ENCODE measurements at regions not wholly inside any gene's neighbourhood (a gene's known extent, or its start where the extent isn't known, plus 50 kb on each side); places are given as distances from the start of the nearest gene placed in this dataset.

DNA sequence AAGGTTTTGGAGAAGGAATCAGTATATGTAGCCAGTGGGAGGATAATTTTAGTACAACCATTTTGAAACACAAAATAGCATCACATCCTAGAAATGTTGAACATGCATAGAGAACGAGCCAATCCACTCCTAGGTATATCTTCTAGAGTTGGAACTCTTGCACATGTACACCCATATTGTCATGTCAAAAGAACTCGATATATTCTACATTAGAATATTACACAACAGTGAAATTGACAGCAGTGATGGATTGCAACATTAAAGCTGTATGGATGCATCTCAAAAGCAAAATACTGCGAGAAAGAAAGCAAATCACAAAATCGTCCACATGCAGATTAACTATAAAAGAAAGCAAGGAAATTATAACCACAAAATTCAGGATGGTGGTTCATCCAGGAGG, 159.3 kb upstream of the NEBL start:
- Histone ChIP-seq H3K27ac (no peak overlapping the region), H3K4me2 (no peak overlapping the region), H3K4me1 (replicated peaks; ENCODE audit: insufficient read depth) (no peaks in the 10 kb centered on the region), H3K27me3 (ENCODE audit: insufficient read depth, low read depth) (no peaks in the 10 kb centered on the region), H3F3A (ENCODE audit: insufficient read depth, low read depth) (no peaks in the 10 kb centered on the region), H3K4me3 (no peak overlapping the region), H3K79me2 (ENCODE audit: low read depth) (no peaks in the 10 kb centered on the region), H3K9me3 (ENCODE audit: insufficient read depth, low read depth) (no peaks in the 10 kb centered on the region), H2AFZ (no peak overlapping the region), H4K20me1 (ENCODE audit: insufficient read depth) (no peaks in the 10 kb centered on the region), H3K36me3 (ENCODE audit: low read depth) (no peaks in the 10 kb centered on the region), H3K9me2 (ENCODE audit: insufficient read depth) (no peaks in the 10 kb centered on the region)
- no peak for DNase-seq
- intact Hi-C loops (cut with micrococcal nuclease; ENCODE audit: unreplicated experiment): no loop called here
- CTCF ChIA-PET: no interaction called here
- TF ChIP-seq EZH2 (IDR thresholded peaks at IDR 0.05; ENCODE audit: low read depth): no peak
- TF ChIP-seq, protein P1, sequence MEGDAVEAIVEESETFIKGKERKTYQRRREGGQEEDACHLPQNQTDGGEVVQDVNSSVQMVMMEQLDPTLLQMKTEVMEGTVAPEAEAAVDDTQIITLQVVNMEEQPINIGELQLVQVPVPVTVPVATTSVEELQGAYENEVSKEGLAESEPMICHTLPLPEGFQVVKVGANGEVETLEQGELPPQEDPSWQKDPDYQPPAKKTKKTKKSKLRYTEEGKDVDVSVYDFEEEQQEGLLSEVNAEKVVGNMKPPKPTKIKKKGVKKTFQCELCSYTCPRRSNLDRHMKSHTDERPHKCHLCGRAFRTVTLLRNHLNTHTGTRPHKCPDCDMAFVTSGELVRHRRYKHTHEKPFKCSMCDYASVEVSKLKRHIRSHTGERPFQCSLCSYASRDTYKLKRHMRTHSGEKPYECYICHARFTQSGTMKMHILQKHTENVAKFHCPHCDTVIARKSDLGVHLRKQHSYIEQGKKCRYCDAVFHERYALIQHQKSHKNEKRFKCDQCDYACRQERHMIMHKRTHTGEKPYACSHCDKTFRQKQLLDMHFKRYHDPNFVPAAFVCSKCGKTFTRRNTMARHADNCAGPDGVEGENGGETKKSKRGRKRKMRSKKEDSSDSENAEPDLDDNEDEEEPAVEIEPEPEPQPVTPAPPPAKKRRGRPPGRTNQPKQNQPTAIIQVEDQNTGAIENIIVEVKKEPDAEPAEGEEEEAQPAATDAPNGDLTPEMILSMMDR (conservative IDR thresholded peaks at IDR 0.05): no peak
- POLR2A ChIA-PET (ENCODE audit: unreplicated experiment): no interaction called here
- BruUV-seq (replicated peaks): no TSS peak

GRCh38 chr10:21055339-21056135, 158.4 kb upstream of the NEBL start:
- ChIA-PET CTCF (no interaction called here), POLR2A (ENCODE audit: unreplicated experiment) (no interaction called here)
- no peaks in the 10 kb centered on the region for H3K79me2 ChIP-seq (ENCODE audit: low read depth)
- intact Hi-C loops (cut with micrococcal nuclease; ENCODE audit: unreplicated experiment): no loop called here
- no peak overlapping the region for H3K4me2 ChIP-seq
- H3K4me3 ChIP-seq: no peak overlapping the region
- H3F3A ChIP-seq (ENCODE audit: insufficient read depth, low read depth): no peaks in the 10 kb centered on the region
- TF ChIP-seq, protein P1 (conservative IDR thresholded peaks at IDR 0.05): no peak
- no peak for TF ChIP-seq EZH2 (IDR thresholded peaks at IDR 0.05; ENCODE audit: low read depth)
- no peak overlapping the region for H2AFZ ChIP-seq
- H3K27ac ChIP-seq: no peak overlapping the region
- no peaks in the 10 kb centered on the region for H3K36me3 ChIP-seq (ENCODE audit: low read depth)
- no peaks in the 10 kb centered on the region; the same call in 1 of the 2 replicates for H3K9me3 ChIP-seq (ENCODE audit: insufficient read depth, low read depth)
- no peaks in the 10 kb centered on the region for H3K9me2 ChIP-seq (ENCODE audit: insufficient read depth)
- H3K4me1 ChIP-seq (replicated peaks; ENCODE audit: insufficient read depth): no peaks in the 10 kb centered on the region
- no peaks in the 10 kb centered on the region for H3K27me3 ChIP-seq (ENCODE audit: insufficient read depth, low read depth)
- DNase-seq: no peak
- H4K20me1 ChIP-seq (ENCODE audit: insufficient read depth): no peaks in the 10 kb centered on the region
- BruUV-seq (replicated peaks): no TSS peak

DNA sequence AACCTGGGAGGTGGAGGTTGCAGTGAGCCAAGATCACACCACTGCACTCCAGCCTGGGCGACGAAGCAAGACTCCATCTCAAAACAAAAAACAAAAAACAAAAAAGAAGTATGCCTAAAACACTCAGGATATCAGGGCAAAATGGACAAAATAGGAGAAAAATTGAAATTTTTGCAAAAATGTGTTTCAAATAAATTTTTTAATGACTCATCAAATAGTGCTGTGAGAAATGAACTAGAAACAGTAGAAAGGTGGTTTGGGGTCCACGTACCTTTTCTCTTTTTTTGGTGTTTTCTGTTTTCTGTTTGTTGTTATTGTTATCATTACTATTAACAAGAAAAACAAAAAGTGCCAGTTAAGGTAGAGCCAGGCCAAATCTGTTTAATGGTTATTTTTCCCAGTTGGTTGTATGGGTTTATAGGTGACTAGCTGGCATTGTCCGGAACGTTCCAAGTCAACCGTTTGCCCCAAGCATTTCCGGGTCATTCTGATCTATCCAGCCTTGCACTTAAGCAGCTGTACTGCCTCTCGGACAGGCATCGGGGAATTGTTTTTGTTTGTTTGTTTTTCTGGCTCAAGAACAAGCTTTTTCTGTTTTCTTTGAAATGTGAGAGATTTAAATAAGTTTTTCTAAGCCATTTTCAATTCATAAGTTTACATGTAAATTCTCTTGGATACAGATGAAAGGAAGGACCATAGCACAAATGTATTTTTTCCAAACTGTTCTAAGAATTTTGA, 157.0 kb upstream of the NEBL start:
- Histone ChIP-seq H3K27me3 (ENCODE audit: insufficient read depth, low read depth) (no peaks in the 10 kb centered on the region), H3K36me3 (ENCODE audit: low read depth) (no peaks in the 10 kb centered on the region), H3K27ac (no peak overlapping the region), H2AFZ (no peak overlapping the region), H4K20me1 (ENCODE audit: insufficient read depth) (no peaks in the 10 kb centered on the region), H3K9me3 (ENCODE audit: insufficient read depth, low read depth) (no peaks in the 10 kb centered on the region; the same call in 1 of the 2 replicates), H3K9me2 (ENCODE audit: insufficient read depth) (no peaks in the 10 kb centered on the region), H3K79me2 (ENCODE audit: low read depth) (no peaks in the 10 kb centered on the region), H3K4me2 (no peak overlapping the region), H3F3A (ENCODE audit: insufficient read depth, low read depth) (no peaks in the 10 kb centered on the region), H3K4me1 (replicated peaks; ENCODE audit: insufficient read depth) (no peaks in the 10 kb centered on the region), H3K4me3 (no peak overlapping the region)
- no peak for DNase-seq
- TF ChIP-seq, protein P1 (conservative IDR thresholded peaks at IDR 0.05): no peak
- TF ChIP-seq EZH2 (IDR thresholded peaks at IDR 0.05; ENCODE audit: low read depth): no peak
- no TSS peak for BruUV-seq (replicated peaks)
- intact Hi-C loops (cut with micrococcal nuclease; ENCODE audit: unreplicated experiment): no loop called here
- ChIA-PET POLR2A (ENCODE audit: unreplicated experiment) (no interaction called here), CTCF (no interaction called here)
